GM12878 (cell line): ENCODE measurements at regions not wholly inside any gene's neighbourhood (a gene's known extent, or its start where the extent isn't known, plus 50 kb on each side); places are given as distances from the start of the nearest gene placed in this dataset.

Experiments
- ATAC-seq: fragments of 200-7000 bp; cut with Tn5 transposase; 3 replicates; pipeline ENCODE4 v1.9.1; 2020; ENCODE audit warnings: mild to moderate bottlenecking, moderate library complexity
- BruUV-seq: library from RNA; stranded (reverse); fragments of 400-500 nt; replicated peaks from 2 replicates; lab custom pipeline; 2021; lab: Mats Ljungman, UMichigan
- CTCF ChIA-PET: fragments of 300-600 bp; sonication (Branson Sonifier 250); formaldehyde crosslinking; extraction: SDS; loops from one replicate; lab custom pipeline; 2021; ENCODE audit warnings: inconsistent platforms; lab: Yijun Ruan, JAX
- POLR2A ChIA-PET: fragments of 350-600 bp; formaldehyde crosslinking; extraction: SDS; loops from one replicate; lab custom pipeline; 2021; ENCODE audit warnings: inconsistent platforms; lab: Charles Lee
- RAD21 ChIA-PET: fragments of 300-600 bp; sonication (Branson Sonifier 250); formaldehyde crosslinking; loops from one replicate; lab custom pipeline; 2023; ENCODE audit warnings: antibody characterized with exemption; ENCODE audit not compliant: unreplicated experiment; lab: Charles Lee
- SMC1A ChIA-PET: fragments of 300-600 bp; sonication (Branson Sonifier 250); formaldehyde crosslinking; loops from one replicate; lab custom pipeline; 2023; ENCODE audit not compliant: unreplicated experiment, uncharacterized antibody; lab: Charles Lee
- DNase-seq: peaks from one replicate; pipeline ENCODE4 v3.0.0-alpha.2; 2011; ENCODE audit warnings: low read depth, low spot score
- FAIRE-seq: peaks from 3 replicates; lab custom pipeline; 2011; peaks lifted over from hg19 to GRCh38; lab: Jason Lieb, UNC
- H2AFZ ChIP-seq: 2 replicates; pipeline ENCODE4 v1.6.0; 2011; ENCODE audit warnings: low read depth, low read length, control low read depth; ENCODE audit not compliant: control insufficient read depth
- H3K27ac ChIP-seq: 2 replicates; pipeline ENCODE4 v1.5.1; 2011; ENCODE audit warnings: control low read depth; ENCODE audit not compliant: control insufficient read depth, insufficient read depth
- H3K27me3 ChIP-seq, 2 experiments: replicated peaks in 1 of 2; 2 replicates each; pipeline versions ENCODE4 v1.6.0 to v1.6.1; 2011; ENCODE audit warnings: low read length in 1 of 2; ENCODE audit not compliant: control insufficient read depth in 2 of 2, insufficient read depth in 2 of 2
- H3K36me3 ChIP-seq, 2 experiments: 2 replicates each; pipeline ENCODE4 v1.5.1; 2011; ENCODE audit warnings: low read length in 1 of 2; ENCODE audit not compliant: control insufficient read depth in 2 of 2, insufficient read depth in 2 of 2
- H3K4me1 ChIP-seq: 2 replicates; pipeline ENCODE4 v1.6.1; 2011; ENCODE audit warnings: mild to moderate bottlenecking, low read length, moderate library complexity, mixed read lengths; ENCODE audit not compliant: control insufficient read depth, insufficient read depth
- H3K4me2 ChIP-seq: 2 replicates; pipeline ENCODE4 v1.6.0; 2011; ENCODE audit warnings: control low read depth; ENCODE audit not compliant: control insufficient read depth, insufficient read depth
- H3K4me3 ChIP-seq: fragments of 200-600 bp; sonication (generic); 2 replicates; pipeline ENCODE4 v1.5.1; 2016
- H3K79me2 ChIP-seq: 2 replicates; pipeline ENCODE4 v1.6.0; 2011; ENCODE audit warnings: low read length; ENCODE audit not compliant: control insufficient read depth, insufficient read depth
- H3K9ac ChIP-seq: 2 replicates; pipeline ENCODE4 v1.8.0; 2011; ENCODE audit warnings: low read length, control low read depth, mixed read lengths; ENCODE audit not compliant: control insufficient read depth, insufficient read depth
- H3K9me3 ChIP-seq: replicated peaks from 3 replicates; pipeline ENCODE4 v1.5.1; 2011; ENCODE audit warnings: mild to moderate bottlenecking, low read length; ENCODE audit not compliant: control insufficient read depth, insufficient read depth
- H4K20me1 ChIP-seq: 2 replicates; pipeline ENCODE4 v1.6.0; 2011; ENCODE audit not compliant: control insufficient read depth, insufficient read depth
- BACH1 ChIP-seq: fragments of 450-650 bp; IDR thresholded peaks from 2 replicates; pipeline ENCODE4 v1.6.1; 2017; ENCODE audit warnings: mild to moderate bottlenecking, borderline replicate concordance
- CBX5 ChIP-seq: sonication (generic); IDR thresholded peaks from 2 replicates; pipeline ENCODE4 v1.6.1; 2016; ENCODE audit warnings: low read depth, moderate library complexity, mild to moderate bottlenecking, inconsistent platforms
- CEBPZ ChIP-seq: fragments of 150-350 bp; IDR thresholded peaks from 2 replicates; pipeline ENCODE4 v1.6.1; 2016; ENCODE audit warnings: low read depth, low read length
- ETV6 ChIP-seq, 2 experiments: fragments of 450-650 bp in 1 of 2; IDR thresholded peaks in 1 of 2; conservative IDR thresholded peaks in 1 of 2; 2 replicates each; pipeline ENCODE4 v1.6.1; 2014; ENCODE audit warnings: antibody characterized with exemption in 1 of 2, borderline replicate concordance in 1 of 2, low read depth in 1 of 2, mild to moderate bottlenecking in 1 of 2, moderate library complexity in 1 of 2
- IKZF2 ChIP-seq, 2 experiments: fragments of 450-650 bp; IDR thresholded peaks; 2 replicates each; pipeline ENCODE4 v1.6.1; 2017; ENCODE audit warnings: mild to moderate bottlenecking in 2 of 2, moderate library complexity in 2 of 2
- MEF2B ChIP-seq: fragments of 450-650 bp; IDR thresholded peaks from 2 replicates; pipeline ENCODE4 v1.6.1; 2018; ENCODE audit warnings: mild to moderate bottlenecking, moderate library complexity; ENCODE audit not compliant: partially characterized antibody, poor library complexity, severe bottlenecking
- NR2F1 ChIP-seq: fragments of 450-650 bp; conservative IDR thresholded peaks from 2 replicates; pipeline ENCODE4 v1.6.1; 2017; ENCODE audit warnings: mild to moderate bottlenecking
- POLR2A ChIP-seq: IDR thresholded peaks from 2 replicates; pipeline ENCODE4 v1.6.1; 2011; ENCODE audit warnings: low read depth, mild to moderate bottlenecking, low read length
- RAD21 ChIP-seq: IDR thresholded peaks from 2 replicates; pipeline ENCODE4 v1.6.1; 2011; ENCODE audit warnings: mild to moderate bottlenecking, low read depth, low read length, moderate library complexity; ENCODE audit not compliant: insufficient read depth
- RAD51 ChIP-seq: fragments of 450-650 bp; IDR thresholded peaks from 2 replicates; pipeline ENCODE4 v1.6.1; 2016; ENCODE audit warnings: moderate library complexity, mild to moderate bottlenecking, inconsistent platforms
- RFX5 ChIP-seq: IDR thresholded peaks from 2 replicates; pipeline ENCODE4 v1.6.1; 2011; ENCODE audit warnings: low read depth, low read length, improper control_type of control experiment
- SMC3 ChIP-seq: IDR thresholded peaks from 2 replicates; pipeline ENCODE4 v1.6.1; 2011; ENCODE audit warnings: low read length, improper control_type of control experiment, borderline replicate concordance
- SP1 ChIP-seq: IDR thresholded peaks from one replicate; pipeline ENCODE4 v1.6.1; 2011; ENCODE audit warnings: low read depth, low read length
- TARDBP ChIP-seq: IDR thresholded peaks from 2 replicates; pipeline ENCODE4 v1.6.1; 2016; ENCODE audit warnings: borderline replicate concordance
- ZBED1 ChIP-seq: IDR thresholded peaks from 2 replicates; pipeline ENCODE4 v1.6.1; 2016; ENCODE audit warnings: borderline replicate concordance
- ZNF24 ChIP-seq: fragments of 450-650 bp; IDR thresholded peaks from 2 replicates; pipeline ENCODE4 v1.6.1; 2017; ENCODE audit warnings: antibody characterized with exemption, mild to moderate bottlenecking
- ZNF274 ChIP-seq: IDR thresholded peaks from one replicate; pipeline ENCODE4 v1.8.0; 2011; ENCODE audit not compliant: insufficient read length, insufficient read depth
- WGBS: methylation state at CpG from one replicate; pipeline ENCODE4 v1.1.6; 2016; ENCODE audit warnings: low lambda C conversion rate; ENCODE audit not compliant: insufficient replicate concordance, insufficient coverage; ENCODE audit errors: missing lambda C conversion rate; 5-methylcytosine and 5-hydroxymethylcytosine counted together
- in situ Hi-C: fragments of 300-500 bp; cut with MboI; formaldehyde crosslinking; loops from 9 replicates; pipeline ENCODE4 v1.14.3; 2018; ENCODE audit warnings: mixed read lengths
- intact Hi-C: fragments of 100-400 bp; cut with micrococcal nuclease; formaldehyde crosslinking; loops from one replicate; pipeline ENCODE4 v1.14.2; 2022; ENCODE audit not compliant: unreplicated experiment

DNA sequence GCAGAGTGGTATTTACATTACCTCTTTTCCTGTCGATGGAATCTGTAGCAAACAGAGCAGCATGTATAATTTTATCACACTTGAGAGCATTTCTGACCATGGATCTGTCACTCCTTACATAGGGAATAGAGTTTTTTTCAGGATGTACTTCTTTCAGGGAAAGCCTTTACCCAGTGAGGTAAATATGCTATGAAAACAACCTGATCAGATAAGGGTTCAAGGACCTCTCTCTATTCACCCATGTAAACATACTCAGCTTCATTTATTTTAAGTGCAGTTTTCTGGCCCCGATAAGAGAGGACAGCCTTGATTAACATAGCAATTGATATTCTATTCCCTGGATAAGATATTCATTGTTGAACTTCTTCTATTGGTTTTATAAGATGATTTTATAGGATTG is 87.3 kb upstream of the ESX1 start:
- no peak overlapping the region for H3K4me3 ChIP-seq
- no peaks in the 10 kb centered on the region for H3K4me1 ChIP-seq
- ChIA-PET SMC1A (no interaction called here), RAD21 (interaction anchor here (1.1 kb wide), 1 partner anchor 147 kb away, joined by 3 read pairs; no protein-coding TSS in a partner anchor), CTCF (interaction anchor here (0.9 to 1.1 kb wide), 2 partner anchors 10 to 121 kb away, joined by 3 read pairs; no protein-coding TSS in a partner anchor)
- ATAC-seq (no peak), FAIRE-seq (no peak), DNase-seq (no peak)
- no peak overlapping the region for H3K4me2 ChIP-seq
- no peak overlapping the region for H3K27ac ChIP-seq
- H4K20me1 ChIP-seq = no peaks in the 10 kb centered on the region
- no peaks in the 10 kb centered on the region for H3K9me3 ChIP-seq
- no peaks in the 10 kb centered on the region for H3K79me2 ChIP-seq
- no peaks in the 10 kb centered on the region for H3K36me3 ChIP-seq
- H3K9ac ChIP-seq = no peak overlapping the region
- WGBS = 35% methylated on average over 2 of the region's 2 CpGs
- no peaks in the 10 kb centered on the region for H3K27me3 ChIP-seq
- intact Hi-C loops (loop anchor here (2.0 kb wide), 1 partner anchor 147 kb away; no protein-coding TSS in a partner anchor), in situ Hi-C loops (no loop called here)
- no TSS peak for BruUV-seq
- TF ChIP-seq ZNF274 (no peak), RFX5 (no peak), POLR2A (no peak), SP1 (no peak), ZBED1 (no peak), RAD21 (no peak), CEBPZ (no peak), IKZF2 (IDR thresholded peaks at IDR 0.05) (no peak), MEF2B (no peak), RAD51 (no peak), BACH1 (no peak), ZNF24 (no peak), NR2F1 (no peak), TARDBP (no peak), CBX5 (no peak), SMC3 (no peak), ETV6 (conservative IDR thresholded peaks at IDR 0.05 in 1 of 2, IDR thresholded peaks at IDR 0.05 in 1 of 2; ENCODE audit: borderline replicate concordance in 1 of 2, low read depth in 1 of 2) (no peak)
- TF ChIP-seq, all 136 proteins: peak for 0
- H2AFZ ChIP-seq = no peak overlapping the region
- POLR2A ChIA-PET = no interaction called here
